ENCODE measurements at regions not wholly inside any gene's neighbourhood (a gene's known extent, or its start where the extent isn't known, plus 50 kb on each side); places are given as distances from the start of the nearest gene placed in this dataset.

DNA sequence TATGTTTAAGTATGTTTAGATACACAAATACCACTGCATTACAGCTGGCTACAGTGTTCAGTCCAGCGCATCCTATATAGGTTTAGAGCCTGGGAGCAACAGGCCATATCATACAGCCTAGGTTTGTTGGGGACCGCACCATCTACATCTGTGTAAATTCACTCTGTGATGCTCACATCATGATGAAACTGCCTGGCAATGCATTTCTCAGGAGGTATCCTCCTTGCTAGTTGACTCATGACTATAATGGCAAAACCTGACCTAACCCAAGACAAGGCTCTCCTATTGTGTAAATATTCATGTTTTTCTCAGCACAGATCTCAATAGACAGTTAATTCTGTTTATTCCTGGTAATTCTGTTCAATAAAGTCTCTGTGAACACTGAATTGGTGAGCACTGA is 240.7 kb upstream of the PFKP start:
- TF ChIP-seq POLR2AphosphoS5 (IDR thresholded peaks at IDR 0.05): no peak
- TF ChIP-seq, protein P1, sequence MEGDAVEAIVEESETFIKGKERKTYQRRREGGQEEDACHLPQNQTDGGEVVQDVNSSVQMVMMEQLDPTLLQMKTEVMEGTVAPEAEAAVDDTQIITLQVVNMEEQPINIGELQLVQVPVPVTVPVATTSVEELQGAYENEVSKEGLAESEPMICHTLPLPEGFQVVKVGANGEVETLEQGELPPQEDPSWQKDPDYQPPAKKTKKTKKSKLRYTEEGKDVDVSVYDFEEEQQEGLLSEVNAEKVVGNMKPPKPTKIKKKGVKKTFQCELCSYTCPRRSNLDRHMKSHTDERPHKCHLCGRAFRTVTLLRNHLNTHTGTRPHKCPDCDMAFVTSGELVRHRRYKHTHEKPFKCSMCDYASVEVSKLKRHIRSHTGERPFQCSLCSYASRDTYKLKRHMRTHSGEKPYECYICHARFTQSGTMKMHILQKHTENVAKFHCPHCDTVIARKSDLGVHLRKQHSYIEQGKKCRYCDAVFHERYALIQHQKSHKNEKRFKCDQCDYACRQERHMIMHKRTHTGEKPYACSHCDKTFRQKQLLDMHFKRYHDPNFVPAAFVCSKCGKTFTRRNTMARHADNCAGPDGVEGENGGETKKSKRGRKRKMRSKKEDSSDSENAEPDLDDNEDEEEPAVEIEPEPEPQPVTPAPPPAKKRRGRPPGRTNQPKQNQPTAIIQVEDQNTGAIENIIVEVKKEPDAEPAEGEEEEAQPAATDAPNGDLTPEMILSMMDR (IDR thresholded peaks at IDR 0.05): no peak
- TF ChIP-seq POLR2A (IDR thresholded peaks at IDR 0.05): no peak

Data from sigmoid colon (tissue), 4 donors.